ENCODE measurements at regions not wholly inside any gene's neighbourhood (a gene's known extent, or its start where the extent isn't known, plus 50 kb on each side); places are given as distances from the start of the nearest gene placed in this dataset.

DNA sequence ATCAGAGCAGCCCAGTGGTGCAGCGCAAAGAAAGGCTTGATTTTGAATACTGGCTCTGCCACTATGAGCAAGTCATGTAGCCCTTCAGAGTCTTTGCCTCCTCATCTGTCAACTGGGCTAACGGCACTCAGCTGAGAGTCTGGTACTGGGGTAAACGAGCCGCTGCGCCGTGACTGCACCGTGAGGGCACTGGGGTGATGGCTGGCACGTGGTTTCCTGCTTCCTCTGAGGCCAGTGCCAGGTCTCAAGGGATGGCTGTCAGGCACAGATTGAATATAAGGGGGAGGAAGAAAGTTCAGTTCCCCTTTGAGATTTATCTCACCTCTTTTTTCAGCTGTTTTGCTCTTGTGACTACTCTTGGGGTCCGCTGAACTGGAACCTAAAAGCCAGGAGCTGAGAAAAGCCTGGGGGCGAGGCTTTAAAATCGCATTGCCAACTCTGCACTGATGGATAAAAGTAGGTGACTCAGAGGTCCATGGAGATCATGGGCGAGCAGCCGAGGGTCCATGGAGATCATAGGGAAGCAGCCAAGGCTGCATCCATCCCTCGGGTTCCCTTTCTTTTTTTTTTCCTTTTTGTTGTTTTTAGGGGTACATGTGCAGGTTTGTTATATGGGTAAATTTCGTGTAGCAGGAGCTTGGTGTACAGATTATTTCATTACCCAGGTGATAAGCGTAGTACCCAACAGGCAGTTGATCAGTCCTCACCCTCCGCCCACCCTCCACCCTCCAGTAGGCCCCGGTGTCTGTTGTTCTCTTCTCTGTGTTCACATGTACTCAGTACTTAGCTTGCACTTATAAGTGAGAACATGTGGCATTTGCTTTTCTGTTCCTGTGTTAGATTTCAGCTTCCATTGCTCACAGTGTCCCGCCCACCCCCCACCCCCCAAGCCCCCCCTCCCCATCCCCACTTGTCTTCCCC lies 114.3 kb downstream of the SPP2 start:
- Histone ChIP-seq H3K9me3 (no peaks in the 10 kb centered on the region), H3K27ac (peak overlapping the region in 1 of 4 donors; percentile 28), H3K27me3 (no peaks in the 10 kb centered on the region), H3K4me3 (no peak overlapping the region), H3K4me1 (peaks cover 0 to 22% (median 0%) of the 10 kb centered on the region in 4 donors), H3K36me3 (no peaks in the 10 kb centered on the region)
- TF ChIP-seq, protein P1, sequence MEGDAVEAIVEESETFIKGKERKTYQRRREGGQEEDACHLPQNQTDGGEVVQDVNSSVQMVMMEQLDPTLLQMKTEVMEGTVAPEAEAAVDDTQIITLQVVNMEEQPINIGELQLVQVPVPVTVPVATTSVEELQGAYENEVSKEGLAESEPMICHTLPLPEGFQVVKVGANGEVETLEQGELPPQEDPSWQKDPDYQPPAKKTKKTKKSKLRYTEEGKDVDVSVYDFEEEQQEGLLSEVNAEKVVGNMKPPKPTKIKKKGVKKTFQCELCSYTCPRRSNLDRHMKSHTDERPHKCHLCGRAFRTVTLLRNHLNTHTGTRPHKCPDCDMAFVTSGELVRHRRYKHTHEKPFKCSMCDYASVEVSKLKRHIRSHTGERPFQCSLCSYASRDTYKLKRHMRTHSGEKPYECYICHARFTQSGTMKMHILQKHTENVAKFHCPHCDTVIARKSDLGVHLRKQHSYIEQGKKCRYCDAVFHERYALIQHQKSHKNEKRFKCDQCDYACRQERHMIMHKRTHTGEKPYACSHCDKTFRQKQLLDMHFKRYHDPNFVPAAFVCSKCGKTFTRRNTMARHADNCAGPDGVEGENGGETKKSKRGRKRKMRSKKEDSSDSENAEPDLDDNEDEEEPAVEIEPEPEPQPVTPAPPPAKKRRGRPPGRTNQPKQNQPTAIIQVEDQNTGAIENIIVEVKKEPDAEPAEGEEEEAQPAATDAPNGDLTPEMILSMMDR (IDR thresholded peaks at IDR 0.05), result no peak
- TF ChIP-seq EP300 (IDR thresholded peaks at IDR 0.05), result no peak
- TF ChIP-seq POLR2A (IDR thresholded peaks at IDR 0.05), result no peak
- WGBS, 2 donors, result 65 to 80% methylated on average over 18 to 19 of the region's 19 CpGs
- no peak for DNase-seq (ENCODE audit: low spot score in 2 of 2)

DNA sequence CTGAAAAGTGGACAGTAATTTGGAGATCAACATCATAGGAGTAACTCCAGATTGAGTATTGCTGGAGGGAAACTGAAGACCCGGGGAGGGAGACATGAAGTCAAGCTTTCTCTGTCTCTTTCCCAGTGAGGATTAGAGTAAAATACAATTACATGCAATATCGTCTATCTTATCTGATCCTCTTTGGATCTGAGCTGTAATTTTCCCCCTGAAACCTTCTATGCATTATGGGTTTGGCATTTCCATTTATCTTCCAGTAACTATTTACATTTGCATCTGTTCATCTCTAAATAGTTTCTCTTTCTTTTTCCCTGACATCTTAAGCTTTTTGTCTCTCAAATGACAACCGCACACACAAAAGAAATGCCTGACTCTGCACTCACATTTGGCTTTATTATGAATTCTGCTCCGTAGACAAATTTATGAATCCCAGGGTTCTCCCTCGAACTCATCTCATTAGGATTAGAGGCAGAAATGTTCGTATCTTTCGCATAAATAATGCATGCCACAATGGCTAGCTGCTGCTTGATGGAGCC lies 113.1 kb downstream of the SPP2 start:
- Histone ChIP-seq H3K9me3 (no peaks in the 10 kb centered on the region), H3K27me3 (no peaks in the 10 kb centered on the region), H3K4me3 (no peak overlapping the region), H3K36me3 (no peaks in the 10 kb centered on the region), H3K4me1 (peaks cover 0 to 12% (median 0%) of the 10 kb centered on the region in 4 donors), H3K27ac (no peak overlapping the region)
- no peak for DNase-seq (ENCODE audit: low spot score in 2 of 2)
- 74 to 78% methylated on average over 7 of the region's 7 CpGs for WGBS, 2 donors
- TF ChIP-seq, protein P1 (IDR thresholded peaks at IDR 0.05), result no peak
- no peak for TF ChIP-seq POLR2A (IDR thresholded peaks at IDR 0.05)
- TF ChIP-seq EP300 (IDR thresholded peaks at IDR 0.05), result no peak

DNA sequence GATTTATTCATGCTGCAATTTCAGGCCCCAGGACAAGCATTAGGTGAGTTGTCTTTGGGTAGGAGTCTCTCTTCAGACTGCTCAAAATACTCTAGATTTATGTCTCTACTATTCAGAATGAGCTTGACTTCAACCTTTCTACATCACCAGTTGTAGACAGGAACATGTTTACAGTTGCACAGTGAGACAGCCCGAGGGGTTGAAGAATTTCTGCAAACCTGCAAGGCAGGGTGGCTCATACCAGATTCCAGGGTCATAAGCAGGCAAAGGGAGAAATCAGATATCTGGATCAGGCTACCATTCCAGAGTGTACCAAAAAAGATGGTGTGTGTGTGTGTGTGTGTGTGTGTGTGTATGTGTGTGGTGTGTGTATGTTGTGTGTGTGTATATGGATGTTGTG lies 112.4 kb downstream of the SPP2 start:
- TF ChIP-seq POLR2A (IDR thresholded peaks at IDR 0.05) (no peak), EP300 (IDR thresholded peaks at IDR 0.05) (no peak)
- TF ChIP-seq, protein P1 (IDR thresholded peaks at IDR 0.05), result no peak
- no peaks in the 10 kb centered on the region for H3K36me3 ChIP-seq
- H3K27me3 ChIP-seq, result no peaks in the 10 kb centered on the region
- DNase-seq (ENCODE audit: low spot score in 2 of 2), result no peak
- H3K9me3 ChIP-seq, result no peaks in the 10 kb centered on the region
- 58 to 67% methylated on average over 1 of the region's 1 CpG for WGBS, 2 donors
- H3K4me1 ChIP-seq, result peaks cover 0 to 12% (median 0%) of the 10 kb centered on the region in 4 donors
- H3K4me3 ChIP-seq, result no peak overlapping the region
- no peak overlapping the region for H3K27ac ChIP-seq

DNA sequence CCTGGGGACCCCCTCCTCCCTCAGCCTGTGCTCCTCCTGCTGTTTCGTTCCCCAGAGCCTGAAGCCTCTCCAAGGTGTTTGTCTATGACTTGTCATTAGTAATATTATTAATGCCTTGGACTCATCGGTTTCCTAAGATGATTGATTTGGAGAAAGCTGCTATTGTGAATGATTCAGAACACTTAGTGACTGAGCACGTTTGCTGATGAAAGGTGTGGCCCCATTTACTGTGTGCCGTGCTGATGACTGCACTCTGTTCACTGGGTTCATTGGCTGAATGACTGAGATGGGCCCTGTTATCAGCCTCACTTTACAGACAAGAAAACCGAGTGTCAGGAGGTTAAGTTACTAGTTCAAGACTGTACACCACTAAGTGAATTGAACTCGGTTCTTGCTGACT lies 111.4 kb downstream of the SPP2 start:
- Histone ChIP-seq H3K9me3 (no peaks in the 10 kb centered on the region), H3K27me3 (no peaks in the 10 kb centered on the region), H3K36me3 (no peaks in the 10 kb centered on the region), H3K4me1 (peaks cover 0 to 12% (median 0%) of the 10 kb centered on the region in 4 donors), H3K27ac (no peak overlapping the region), H3K4me3 (no peak overlapping the region)
- WGBS, 2 donors, result 86 to 90% methylated on average over 6 of the region's 6 CpGs
- TF ChIP-seq EP300 (IDR thresholded peaks at IDR 0.05), result no peak
- no peak for TF ChIP-seq POLR2A (IDR thresholded peaks at IDR 0.05)
- TF ChIP-seq, protein P1 (IDR thresholded peaks at IDR 0.05), result no peak
- no peak for DNase-seq (ENCODE audit: low spot score in 2 of 2)

DNA sequence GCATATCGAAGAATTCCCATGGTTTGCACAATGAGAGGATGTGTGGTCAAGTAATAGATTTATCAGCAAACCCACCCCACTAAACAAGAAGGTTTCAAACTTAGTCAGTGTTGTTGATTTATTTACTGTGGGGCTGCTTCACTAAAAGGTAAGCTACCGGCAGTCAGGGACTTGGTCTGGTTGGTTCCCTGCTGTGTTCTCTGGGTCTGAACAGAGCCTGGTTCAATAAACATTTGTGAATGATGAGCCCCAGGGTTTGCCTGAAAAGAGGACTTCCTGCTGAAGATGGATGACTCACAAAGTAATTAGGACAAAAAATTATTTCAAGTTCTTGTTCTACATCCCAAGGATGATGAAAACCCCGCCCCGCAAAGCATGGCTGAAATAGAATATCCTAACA lies 108.3 kb downstream of the SPP2 start:
- TF ChIP-seq, protein P1 (IDR thresholded peaks at IDR 0.05), result no peak
- TF ChIP-seq EP300 (IDR thresholded peaks at IDR 0.05) (no peak), POLR2A (IDR thresholded peaks at IDR 0.05) (no peak)
- 82 to 83% methylated on average over 4 of the region's 4 CpGs for WGBS, 2 donors
- Histone ChIP-seq H3K4me1 (no peaks in the 10 kb centered on the region), H3K27me3 (no peaks in the 10 kb centered on the region), H3K27ac (no peak overlapping the region), H3K4me3 (no peak overlapping the region), H3K9me3 (no peaks in the 10 kb centered on the region), H3K36me3 (no peaks in the 10 kb centered on the region)
- DNase-seq (ENCODE audit: low spot score in 2 of 2), result no peak
